ENCODE measurements at regions not wholly inside any gene's neighbourhood (a gene's known extent, or its start where the extent isn't known, plus 50 kb on each side); places are given as distances from the start of the nearest gene placed in this dataset.

DNA sequence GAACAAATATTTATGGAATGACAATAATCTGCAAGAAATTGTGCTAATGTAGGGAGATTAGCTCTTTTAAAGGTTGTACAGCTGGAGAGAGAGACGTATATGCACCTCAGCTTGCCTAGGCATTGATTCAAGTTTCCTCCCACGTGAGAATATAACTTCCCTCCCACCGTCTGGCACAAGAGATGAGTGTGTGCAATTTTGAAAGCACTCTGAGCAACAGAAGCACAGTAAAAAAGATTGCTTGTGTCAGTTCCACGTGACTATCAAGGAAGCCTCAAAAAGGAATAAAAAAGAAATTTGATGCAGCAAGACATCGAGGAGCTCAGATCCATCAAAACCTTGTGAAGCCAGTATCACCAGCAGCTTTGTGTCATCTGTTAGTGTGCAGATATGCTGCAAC is 435.3 kb downstream of the TUSC7 start:
- H3K4me3 ChIP-seq (ENCODE audit: extremely low read depth in 1 of 4, insufficient read depth in 2 of 4, low read depth in 3 of 4, low read length in 4 of 4), result no peak overlapping the region
- H2BK15ac ChIP-seq (ENCODE audit: low read length), result no peak overlapping the region
- no peak overlapping the region for H3K4ac ChIP-seq (replicated peaks; ENCODE audit: insufficient read length, low read depth, low read length)
- TF ChIP-seq RXRA (IDR thresholded peaks at IDR 0.05; ENCODE audit: insufficient read depth, low read depth, low read length) (no peak), CHD2 (IDR thresholded peaks at IDR 0.05; ENCODE audit: low read length) (no peak), GTF2F1 (IDR thresholded peaks at IDR 0.05; ENCODE audit: borderline replicate concordance, low read depth, low read length) (no peak), CBX5 (IDR thresholded peaks at IDR 0.05; ENCODE audit: low read depth, low read length) (no peak)
- TF ChIP-seq, protein P1, sequence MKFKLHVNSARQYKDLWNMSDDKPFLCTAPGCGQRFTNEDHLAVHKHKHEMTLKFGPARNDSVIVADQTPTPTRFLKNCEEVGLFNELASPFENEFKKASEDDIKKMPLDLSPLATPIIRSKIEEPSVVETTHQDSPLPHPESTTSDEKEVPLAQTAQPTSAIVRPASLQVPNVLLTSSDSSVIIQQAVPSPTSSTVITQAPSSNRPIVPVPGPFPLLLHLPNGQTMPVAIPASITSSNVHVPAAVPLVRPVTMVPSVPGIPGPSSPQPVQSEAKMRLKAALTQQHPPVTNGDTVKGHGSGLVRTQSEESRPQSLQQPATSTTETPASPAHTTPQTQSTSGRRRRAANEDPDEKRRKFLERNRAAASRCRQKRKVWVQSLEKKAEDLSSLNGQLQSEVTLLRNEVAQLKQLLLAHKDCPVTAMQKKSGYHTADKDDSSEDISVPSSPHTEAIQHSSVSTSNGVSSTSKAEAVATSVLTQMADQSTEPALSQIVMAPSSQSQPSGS (IDR thresholded peaks at IDR 0.05; ENCODE audit: low read length), result no peak
- no peak overlapping the region for H2AK5ac ChIP-seq (ENCODE audit: low read depth, low read length)
- H4K20me1 ChIP-seq (replicated peaks in 1 of 2; ENCODE audit: control insufficient read depth in 1 of 2, insufficient read depth in 2 of 2, low read length in 2 of 2), result no peaks in the 10 kb centered on the region
- H2BK12ac ChIP-seq (ENCODE audit: low read depth, low read length), result no peak overlapping the region
- no peak overlapping the region for H3K56ac ChIP-seq (replicated peaks; ENCODE audit: insufficient read length, low read depth, low read length)
- ChIA-PET CTCF (ENCODE audit: partially characterized antibody) (interaction anchor here (1.0 to 1.7 kb wide), 4 partner anchors 9 to 133 kb away, joined by 3 to 4 read pairs (median 3); no protein-coding TSS in a partner anchor), POLR2A (ENCODE audit: partially characterized antibody) (no interaction called here)
- no peaks in the 10 kb centered on the region for H3K9me3 ChIP-seq (ENCODE audit: insufficient read depth in 2 of 2, low read depth in 1 of 2, low read length in 1 of 2)
- no peaks in the 10 kb centered on the region for H3K79me1 ChIP-seq (ENCODE audit: low read depth, low read length)
- no peaks in the 10 kb centered on the region for H3K27me3 ChIP-seq (replicated peaks in 1 of 4; ENCODE audit: control insufficient read depth in 3 of 4, extremely low read depth in 1 of 4, insufficient read depth in 3 of 4, low read length in 3 of 4)
- H2BK120ac ChIP-seq (replicated peaks; ENCODE audit: low read depth, low read length), result no peak overlapping the region
- H3K23ac ChIP-seq (ENCODE audit: insufficient read length), result no peak overlapping the region
- H3K18ac ChIP-seq (ENCODE audit: extremely low read depth, low read length), result no peak overlapping the region
- no peak overlapping the region; a peak in 1 of 7 replicates for H3K9ac ChIP-seq (replicated peaks in 1 of 4; ENCODE audit: extremely low read depth in 1 of 4, low read depth in 3 of 4, low read length in 3 of 4)
- H3K4me1 ChIP-seq (replicated peaks in 1 of 4; ENCODE audit: control insufficient read depth in 3 of 4, insufficient read depth in 4 of 4, low read length in 3 of 4), result peaks cover 0 to 7% (median 0%) of the 10 kb centered on the region in 4 experiments; a peak in 3 of 7 replicates
- WGBS, 2 experiments (ENCODE audit: extremely low coverage in 1 of 2, insufficient coverage in 1 of 2, insufficient read length in 1 of 2, insufficient replicate concordance in 2 of 2, low coverage in 1 of 2, low lambda C conversion rate in 2 of 2, missing lambda C conversion rate in 1 of 2), result 92% methylated on average over 5 of the region's 5 CpGs; no CpG with 5 or more reads in 1 of the 2 experiments
- H3K4me2 ChIP-seq (ENCODE audit: insufficient read depth in 1 of 2, low read depth in 2 of 2, low read length in 2 of 2), result no peak overlapping the region
- H3K36me3 ChIP-seq (ENCODE audit: control insufficient read depth in 2 of 4, insufficient read depth in 4 of 4, low read length in 3 of 4), result no peaks in the 10 kb centered on the region
- DNase-seq (ENCODE audit: low read depth in 1 of 2, low spot score in 2 of 2), result no peak
- no peak overlapping the region for H4K5ac ChIP-seq (ENCODE audit: insufficient read length, low read depth, low read length)
- H3K79me2 ChIP-seq (ENCODE audit: control insufficient read depth in 1 of 2, insufficient read depth in 2 of 2, low read length in 2 of 2), result no peaks in the 10 kb centered on the region
- no peak for FAIRE-seq
- no peak overlapping the region for H3K14ac ChIP-seq (ENCODE audit: insufficient read length)
- H2BK5ac ChIP-seq (ENCODE audit: low read depth, low read length), result no peak overlapping the region
- H2BK20ac ChIP-seq (ENCODE audit: low read length), result no peak overlapping the region
- no peak overlapping the region for H4K91ac ChIP-seq (replicated peaks; ENCODE audit: insufficient read length, low read length)
- H4K8ac ChIP-seq (ENCODE audit: extremely low read depth, insufficient read depth, low read length), result no peak overlapping the region
- no peak overlapping the region for H2AFZ ChIP-seq (ENCODE audit: low read length)
- no peak overlapping the region for H3K27ac ChIP-seq (ENCODE audit: low read depth, low read length)
- no peaks in the 10 kb centered on the region for H3K23me2 ChIP-seq (ENCODE audit: low read depth, low read length)
